ENCODE measurements at regions not wholly inside any gene's neighbourhood (a gene's known extent, or its start where the extent isn't known, plus 50 kb on each side); places are given as distances from the start of the nearest gene placed in this dataset.

DNA sequence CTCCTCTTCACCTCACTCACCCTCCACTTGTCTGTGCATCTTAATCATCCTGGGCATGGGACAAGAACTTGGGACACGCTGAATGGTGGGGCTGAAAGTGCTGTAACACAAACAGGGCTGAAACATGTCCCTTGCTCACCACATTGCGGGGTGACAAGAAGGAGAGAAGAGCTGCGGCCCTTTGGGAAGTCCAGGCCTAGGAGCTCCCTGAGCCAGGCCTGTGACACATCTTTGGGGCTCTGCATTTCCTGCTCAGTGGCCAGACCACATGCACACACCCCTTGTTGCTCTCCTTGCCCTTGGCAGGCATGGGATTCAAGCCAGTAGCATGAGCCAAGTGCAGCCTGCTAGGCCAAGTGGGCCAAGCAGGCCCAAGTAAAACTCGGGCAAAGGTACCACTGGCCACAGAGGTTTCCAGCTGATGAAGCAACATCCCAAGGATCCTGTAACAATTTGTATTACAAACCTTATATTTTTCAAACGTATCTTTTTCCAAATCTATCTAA lies 1384.3 kb upstream of the PCDH20 start:
- no peak for TF ChIP-seq ZNF274 (IDR thresholded peaks at IDR 0.05; ENCODE audit: low read depth, low read length)
- no peak for TF ChIP-seq YY1 (IDR thresholded peaks at IDR 0.05; ENCODE audit: insufficient read depth, insufficient read length)
